Ramos (cell line): ENCODE measurements at regions not wholly inside any gene's neighbourhood (a gene's known extent, or its start where the extent isn't known, plus 50 kb on each side); places are given as distances from the start of the nearest gene placed in this dataset.
"Not testable (repeated sequence)": the region's sequence is repeated elsewhere in the genome, so short reads cannot be mapped to it uniquely, and the experiment has no call there.

Source experiments
- in situ Hi-C: fragments of 300-500 bp; cut with MboI; formaldehyde crosslinking; loops from one replicate; pipeline ENCODE4 v1.14.3; 2022; ENCODE audit warnings: low sequenced_read_pairs; ENCODE audit not compliant: unreplicated experiment

DNA sequence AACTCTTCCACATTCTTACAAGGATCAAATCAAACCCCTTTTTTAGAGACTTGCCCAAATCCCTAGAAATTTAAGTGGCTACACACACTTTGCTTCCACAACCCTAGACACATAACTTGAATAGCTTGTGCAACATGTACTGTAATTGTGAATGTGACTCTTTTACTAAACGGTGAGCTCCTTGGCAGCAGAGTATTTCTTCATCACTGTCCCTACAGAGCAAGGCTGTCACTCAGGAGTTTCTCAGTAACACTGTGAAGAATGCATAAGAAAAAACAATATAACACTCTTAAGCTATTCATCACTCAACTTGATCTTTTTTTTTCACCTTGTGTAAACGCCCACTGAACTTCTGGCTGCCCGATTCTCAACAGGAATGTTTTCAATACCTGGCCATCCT, 53.8 kb upstream of the ADAMTS18 start:
- in situ Hi-C loops: no loop called here

DNA sequence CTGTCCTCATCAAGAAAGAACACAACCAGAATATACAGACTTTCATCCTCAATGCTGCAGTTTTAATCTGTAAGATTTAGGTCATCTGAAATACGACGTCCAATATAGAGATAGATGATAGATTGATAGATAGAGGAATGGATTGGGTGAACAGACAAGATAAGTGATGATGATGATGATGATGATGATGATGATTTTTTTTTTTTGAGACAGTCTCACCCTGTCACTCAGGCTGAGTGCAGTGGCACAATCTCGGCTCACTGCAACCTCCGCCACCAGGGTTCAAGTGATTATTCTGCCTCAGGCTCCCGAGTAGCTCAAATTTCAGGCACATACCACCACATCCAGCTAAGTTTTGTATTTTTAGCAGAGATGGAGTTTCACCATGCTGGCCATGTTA, 56.3 kb upstream of the ADAMTS18 start:
- in situ Hi-C loops: no loop called here

DNA sequence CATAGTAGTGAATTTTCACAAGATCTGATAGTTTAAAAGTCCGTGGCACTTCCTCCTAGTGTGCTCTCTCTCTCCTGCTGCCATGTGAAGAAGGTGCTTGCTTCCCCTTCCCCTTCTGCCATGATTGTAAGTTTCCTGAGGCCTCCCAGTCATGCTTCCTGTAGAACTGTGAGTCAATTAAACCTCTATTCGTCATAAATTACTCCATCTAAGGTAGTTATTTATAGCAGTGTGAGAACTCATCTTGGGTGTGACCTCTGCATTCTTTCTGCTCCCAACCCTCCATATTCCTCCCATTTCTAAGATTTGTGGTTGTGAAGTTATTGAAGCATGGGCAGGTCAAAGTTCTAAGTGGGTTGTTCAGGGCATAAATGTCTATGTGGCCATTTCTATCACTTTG, 62.1 kb upstream of the ADAMTS18 start:
- in situ Hi-C loops: no loop called here

DNA sequence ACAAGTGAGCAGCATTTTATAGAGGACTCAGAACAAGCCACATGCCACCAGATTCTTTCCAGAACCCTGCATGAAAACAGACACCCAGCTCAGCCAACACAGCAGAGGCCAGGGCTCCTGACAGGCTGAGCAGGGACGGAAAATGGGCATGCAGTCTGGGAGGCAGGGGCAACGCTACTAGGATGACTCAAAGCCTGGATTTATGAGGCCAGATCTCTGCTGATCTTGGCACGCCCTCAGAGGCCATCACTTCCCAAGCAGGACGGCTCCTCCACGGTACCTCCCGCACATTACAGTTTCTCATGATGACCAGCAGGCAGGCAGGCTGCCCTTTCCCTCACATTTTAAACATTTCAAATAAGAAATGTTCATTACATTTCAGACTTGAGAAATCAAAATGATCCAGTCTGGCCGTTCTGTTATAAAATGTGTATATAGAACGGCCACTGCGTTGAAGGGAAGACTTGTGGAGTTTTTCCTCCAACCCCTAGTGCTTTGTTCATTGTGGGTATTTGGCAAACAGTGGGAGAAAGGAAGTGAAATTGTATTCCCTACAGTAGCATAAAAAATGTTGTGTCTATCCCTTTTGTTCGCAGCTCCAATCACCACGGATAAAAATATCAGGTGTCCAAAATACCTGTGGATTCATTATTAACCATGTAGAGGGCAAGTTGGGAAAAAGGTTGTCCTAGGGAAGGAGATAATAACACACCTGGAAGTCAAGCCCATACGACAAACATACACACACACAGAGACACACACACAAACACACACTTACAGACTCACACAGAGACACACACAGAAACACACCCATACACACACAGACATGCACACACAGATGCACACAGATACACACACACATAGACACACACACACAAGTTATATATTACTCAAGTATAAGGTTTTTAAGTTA, 64.8 kb upstream of the ADAMTS18 start:
- in situ Hi-C loops: no loop called here

DNA sequence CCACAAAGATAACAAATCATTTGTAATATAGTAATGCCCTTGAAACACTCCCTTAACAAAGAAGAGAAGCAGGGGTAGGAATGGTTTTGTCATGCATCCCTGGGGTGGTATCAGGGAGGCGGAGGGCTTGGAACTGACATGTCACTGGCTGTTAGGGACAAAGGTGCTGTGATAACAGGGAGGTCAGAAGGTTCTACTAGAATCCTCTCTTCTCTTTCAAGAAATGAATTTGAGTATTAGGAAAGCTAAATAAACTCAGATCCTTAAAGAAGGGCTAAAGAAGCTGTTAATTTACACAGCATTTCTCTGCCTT, 65.4 kb upstream of the ADAMTS18 start:
- in situ Hi-C loops: no loop called here

DNA sequence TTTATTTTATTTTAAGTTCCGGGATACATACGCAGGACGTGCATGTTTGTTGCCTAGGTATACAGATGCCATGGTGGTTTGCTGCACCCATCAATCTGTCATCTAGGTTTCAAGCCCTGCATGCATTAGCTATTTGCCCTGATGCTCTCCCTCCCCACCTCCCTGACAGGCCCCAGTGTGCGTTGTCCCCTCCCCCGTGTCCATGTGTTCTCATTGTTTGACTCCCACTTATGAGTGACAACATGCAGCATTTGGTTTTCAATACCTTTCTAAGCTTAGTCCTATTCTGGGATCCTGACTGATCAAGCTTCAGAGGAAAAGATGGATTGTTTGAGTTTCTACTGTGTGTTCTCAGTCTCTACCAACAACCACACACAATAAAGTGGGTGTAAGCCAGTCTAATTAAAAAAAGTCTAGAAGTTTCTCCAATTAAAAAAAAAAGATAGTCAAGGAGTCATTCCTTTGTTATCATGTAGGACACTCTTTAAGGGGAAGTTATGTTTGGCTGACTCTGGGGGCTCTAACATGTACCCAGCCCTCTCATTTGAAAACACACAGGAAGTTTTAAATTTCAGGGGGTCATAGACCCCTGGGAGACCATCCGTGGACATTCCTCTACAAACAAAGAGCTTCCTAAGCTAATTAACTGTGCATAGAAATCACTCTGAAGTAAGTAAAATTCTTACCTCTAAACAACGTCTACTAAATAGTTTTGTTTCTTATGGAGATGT, 66.3 kb upstream of the ADAMTS18 start:
- in situ Hi-C loops: no loop called here

DNA sequence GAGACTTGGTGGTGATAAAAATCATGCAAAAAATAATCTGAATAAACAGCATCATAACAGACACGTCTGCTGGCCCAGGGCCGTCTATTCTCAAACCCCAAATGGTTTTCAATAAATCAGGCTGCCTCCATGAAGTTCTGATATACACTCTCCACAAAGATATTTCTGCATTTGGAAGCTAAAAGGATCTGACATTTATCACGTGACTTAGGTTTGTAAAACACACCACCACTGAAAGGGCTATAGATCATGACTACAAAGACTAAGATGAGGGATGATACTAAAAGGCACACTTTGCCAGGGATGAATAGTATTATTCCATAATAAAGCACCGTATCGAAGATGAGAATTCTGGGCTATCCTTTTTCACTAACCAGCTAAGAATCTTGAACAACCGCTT, 67.6 kb upstream of the ADAMTS18 start:
- in situ Hi-C loops: no loop called here

DNA sequence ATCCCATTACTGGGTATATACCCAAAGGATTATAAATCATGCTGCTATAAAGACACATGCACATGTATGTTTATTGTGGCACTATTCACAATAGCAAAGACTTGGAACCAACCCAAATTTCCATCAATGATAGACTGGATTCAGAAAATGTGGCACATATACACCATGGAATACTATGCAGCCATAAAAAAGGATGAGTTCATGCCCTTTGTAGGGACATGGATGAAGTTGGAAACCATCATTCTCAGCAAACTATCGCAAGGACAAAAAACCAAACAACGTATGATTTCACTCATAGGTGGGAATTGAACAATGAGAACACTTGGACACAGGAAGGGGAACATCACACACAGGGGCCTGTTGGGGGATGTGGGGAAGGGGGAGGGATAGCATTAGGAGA, 71.7 kb upstream of the ADAMTS18 start:
- in situ Hi-C loops: not testable (repeated sequence)

DNA sequence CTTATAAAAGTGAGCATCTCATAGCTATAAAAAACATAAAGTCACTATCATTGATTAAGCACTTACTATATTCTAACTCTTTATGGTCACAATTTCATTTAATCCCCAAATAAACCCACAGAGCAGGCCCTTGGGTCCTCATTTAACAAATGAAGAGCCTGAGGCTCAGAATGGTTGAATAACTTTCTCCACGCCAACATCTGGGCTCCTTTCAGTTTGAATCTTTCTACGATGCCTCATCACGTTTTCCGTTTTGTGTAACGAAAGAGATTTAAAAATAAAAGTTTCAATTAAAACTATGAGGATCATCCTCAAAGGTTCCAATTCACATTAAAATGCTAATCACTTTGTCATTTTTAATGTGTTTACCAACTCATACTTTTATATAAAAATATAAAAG, 74.2 kb upstream of the ADAMTS18 start:
- in situ Hi-C loops: no loop called here

DNA sequence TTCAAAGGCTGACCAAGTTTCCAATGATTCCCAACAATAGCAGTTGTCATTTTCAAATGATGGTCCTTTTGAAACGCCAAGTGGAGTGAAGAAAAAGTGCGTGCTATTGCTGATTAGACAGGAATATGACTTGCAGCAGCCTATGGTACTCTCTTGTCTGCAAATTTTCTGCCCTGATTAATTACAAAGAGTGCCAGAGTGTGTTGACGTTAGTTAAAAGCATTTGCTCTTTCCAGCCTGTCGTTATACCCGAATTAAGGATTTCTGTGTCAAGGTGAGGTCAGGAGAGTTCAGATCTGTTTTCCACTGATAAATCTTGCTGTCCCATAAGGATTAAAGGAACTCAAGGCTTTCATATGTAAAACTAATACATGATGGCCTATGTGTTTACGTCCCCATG, 75.0 kb upstream of the ADAMTS18 start:
- in situ Hi-C loops: no loop called here

DNA sequence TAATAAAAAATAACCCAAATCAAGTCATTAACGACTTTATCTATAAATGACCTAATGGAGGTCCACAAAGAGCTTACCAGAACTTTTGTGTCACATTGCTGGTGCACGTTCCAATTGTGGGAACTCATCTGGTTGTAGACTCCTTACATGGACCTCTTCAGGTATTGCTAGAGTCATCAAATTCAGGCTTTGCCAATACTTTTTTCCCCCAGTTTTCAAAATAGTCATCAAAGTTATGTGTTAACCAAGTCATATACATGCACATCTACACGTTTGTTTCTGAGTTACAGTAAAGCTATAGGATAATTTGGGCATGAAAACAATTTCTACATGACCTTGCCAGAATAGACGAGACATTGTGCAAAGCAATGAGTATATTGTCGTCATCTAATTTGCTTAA, 76.2 kb upstream of the ADAMTS18 start:
- in situ Hi-C loops: no loop called here

DNA sequence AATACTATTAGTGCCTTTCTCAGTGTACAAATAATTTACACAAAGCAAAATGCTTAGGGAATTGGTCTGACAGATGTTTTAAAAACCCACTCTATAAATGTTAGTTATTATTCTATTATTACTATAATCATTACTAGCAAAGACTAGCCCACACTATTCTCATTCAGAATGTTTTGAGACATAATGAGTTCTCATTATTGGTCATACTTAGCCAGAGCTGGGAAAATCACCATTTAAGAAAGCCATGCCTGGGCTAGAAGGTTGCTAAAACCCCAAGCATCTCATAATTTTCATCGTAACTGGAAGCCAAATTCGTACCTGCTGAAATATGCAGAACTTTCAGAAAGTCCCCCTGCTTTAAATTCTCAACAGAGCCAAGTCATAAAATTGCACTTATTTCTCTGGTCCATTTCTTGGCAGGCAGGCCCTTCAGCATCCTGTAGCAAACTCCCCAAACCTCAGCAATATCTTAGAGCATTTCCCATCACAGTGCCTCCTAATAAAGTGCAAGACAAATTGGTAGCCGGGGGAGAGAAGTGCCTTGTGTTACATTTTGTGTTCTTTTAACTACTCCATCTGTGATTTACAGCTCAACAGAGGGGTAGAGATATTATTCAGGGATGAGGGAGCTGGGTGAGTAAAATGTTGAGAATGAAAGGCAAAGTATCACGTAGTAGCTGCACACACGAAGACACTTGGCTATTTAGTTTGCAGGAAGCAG, 79.8 kb upstream of the ADAMTS18 start:
- in situ Hi-C loops: no loop called here

DNA sequence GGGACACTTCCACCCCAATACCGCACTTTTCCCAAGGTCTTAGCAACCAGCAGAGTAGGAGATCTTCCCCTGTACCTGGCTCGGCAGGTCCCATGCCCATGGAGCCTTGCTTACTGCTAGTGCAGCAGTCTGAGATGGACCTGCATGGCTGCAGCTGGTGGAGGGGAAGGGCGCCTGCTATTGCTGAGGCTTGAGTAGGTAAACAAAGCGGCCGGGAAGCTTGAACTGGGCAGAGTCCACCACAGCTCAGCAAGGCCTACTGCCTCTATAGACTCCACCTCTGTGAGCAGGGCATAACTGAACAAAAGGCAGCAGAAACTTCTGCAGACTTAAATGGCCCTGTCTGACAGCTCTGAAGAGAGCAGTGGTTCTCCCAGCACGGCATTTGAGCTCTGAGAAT, 90.4 kb upstream of the ADAMTS18 start:
- in situ Hi-C loops: not testable (repeated sequence)

DNA sequence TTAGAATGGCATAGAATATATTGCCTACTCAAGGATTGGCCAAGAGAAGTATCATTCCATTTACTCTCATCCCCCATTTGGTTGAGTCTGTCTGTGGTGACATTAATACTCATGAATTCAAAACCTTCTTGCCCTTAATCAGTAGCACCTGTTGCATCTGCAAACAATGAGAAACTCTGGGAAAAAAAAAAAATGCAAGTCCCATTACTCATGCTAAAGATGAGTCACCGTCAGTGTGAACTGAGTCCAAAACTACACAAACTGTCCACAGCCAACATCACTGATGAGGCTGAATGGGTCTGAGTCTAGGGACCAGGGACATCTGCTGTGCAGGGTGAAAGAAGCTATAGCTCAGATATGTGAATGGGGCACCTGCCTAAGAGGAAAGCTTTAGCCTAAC, 96.9 kb upstream of the ADAMTS18 start:
- in situ Hi-C loops: no loop called here

DNA sequence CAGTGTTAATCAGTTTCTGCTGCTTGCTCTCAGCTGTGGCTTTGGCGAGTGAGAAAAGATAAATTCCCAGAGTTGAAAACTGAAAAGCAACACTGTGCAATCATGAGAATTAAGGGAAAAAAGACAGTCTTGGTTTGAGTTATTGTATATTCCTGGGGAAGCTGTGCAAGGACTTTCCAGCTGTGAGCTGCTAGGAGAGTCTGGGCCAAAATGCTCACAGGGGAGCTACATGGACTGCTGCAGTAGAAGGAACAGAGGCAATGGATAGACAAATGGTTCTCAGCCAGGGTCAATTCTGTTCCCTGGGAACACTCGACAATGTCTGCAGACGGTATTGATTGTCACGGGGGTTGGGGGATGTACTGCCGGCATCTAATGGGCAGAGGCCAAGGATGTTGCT, 102.0 kb upstream of the ADAMTS18 start:
- in situ Hi-C loops: no loop called here

DNA sequence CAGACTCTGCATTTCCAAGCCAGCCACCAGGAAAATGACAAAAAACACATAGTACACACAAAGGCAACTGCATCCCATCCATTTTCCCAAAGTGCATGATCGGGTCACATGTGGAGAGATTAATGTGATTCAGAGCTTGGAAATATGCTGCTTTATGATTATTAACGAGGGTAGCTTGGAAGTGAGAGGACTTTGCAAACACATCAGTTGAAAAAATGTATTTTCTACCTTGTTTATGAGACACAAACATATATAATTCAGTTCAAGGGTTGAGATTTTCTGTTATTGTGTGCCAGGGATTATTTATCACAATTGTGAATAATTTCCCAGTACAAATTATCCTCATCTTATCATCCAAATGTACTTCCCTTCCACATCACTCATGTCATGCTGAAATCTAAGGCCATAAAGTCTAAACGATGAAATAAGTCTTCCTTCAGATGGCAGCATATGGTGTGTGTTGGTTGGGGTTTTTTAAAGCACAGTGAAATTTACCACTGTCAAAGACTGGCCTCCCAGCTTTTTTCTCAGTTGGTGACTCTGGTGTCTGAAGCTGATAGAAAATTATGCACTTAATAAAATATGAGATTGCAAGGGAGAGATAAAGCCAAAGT, 104.7 kb upstream of the ADAMTS18 start:
- in situ Hi-C loops: no loop called here

DNA sequence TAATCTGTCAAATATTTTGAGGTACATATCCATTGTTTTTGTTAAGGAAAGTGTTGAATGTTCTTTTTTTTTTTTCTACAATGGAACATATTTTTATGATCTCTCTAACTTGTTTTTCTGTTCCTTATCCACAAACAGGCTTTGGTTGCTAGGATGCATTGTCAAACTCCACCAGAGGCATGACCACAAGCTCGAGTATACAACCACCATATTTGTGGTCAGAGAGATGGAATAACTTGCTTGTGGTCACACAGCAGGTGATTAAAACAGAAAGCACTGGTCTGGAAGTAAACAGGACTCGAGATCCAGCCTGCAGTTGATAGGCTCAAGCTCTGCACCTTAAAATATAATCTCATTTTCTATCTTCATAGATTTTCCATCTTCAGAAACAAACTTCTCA, 105.8 kb upstream of the ADAMTS18 start:
- in situ Hi-C loops: no loop called here

DNA sequence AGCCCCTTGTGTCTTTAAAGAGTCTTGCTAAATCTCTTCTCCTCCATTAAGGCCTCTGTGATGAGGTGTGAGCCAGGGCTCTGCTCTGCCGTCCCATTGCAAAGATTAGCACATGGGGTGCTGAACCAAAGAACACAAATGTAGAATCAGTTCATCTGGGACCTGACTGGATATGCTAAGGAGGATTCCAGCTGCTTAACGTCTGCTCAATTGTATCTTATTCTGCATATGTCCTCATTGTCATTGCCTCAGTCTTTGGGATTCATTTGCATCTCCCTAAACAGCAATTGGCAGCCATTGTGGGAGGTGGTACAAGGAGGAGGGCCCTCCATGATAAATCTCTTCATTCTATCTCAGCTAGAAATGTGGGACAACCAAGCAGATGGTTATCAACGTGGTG, 106.3 kb upstream of the ADAMTS18 start:
- in situ Hi-C loops: no loop called here

DNA sequence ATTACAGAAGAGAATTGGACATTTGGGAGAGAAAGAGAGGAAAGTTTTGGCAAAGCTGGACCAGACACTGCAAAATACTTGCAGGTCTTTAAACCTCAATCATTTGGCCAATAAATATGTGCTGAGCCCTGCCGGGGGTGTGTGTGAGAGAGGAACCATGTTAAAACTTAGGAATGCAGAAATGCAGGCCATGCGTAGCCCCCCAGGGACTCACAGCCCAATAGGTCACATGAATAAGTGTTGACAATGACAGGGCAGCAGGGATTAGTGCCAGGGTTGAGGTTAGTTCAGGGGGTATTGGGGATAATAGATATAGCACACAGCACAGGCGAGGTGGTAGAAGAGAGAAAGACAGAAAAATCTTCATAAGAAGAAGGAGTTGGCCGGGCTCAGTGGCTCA, 113.3 kb upstream of the ADAMTS18 start:
- in situ Hi-C loops: no loop called here

DNA sequence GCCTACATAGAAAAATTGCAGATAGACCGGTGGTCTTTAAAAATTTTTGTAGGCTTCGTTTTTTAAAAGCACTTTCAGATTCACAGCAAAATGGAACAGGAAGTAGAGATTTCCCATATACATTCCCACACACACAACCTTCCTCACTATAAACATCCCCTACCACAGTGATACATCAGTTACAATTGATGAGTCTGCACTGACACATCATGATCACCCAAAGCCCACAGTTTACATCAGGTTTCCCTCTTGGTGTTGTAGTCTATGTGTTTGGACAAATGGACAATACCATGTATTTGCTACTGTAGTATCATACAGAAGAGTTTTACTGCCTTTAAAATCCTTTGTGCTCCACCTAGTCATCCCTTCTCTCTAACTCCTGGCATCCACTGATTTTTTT, 113.9 kb upstream of the ADAMTS18 start:
- in situ Hi-C loops: no loop called here

DNA sequence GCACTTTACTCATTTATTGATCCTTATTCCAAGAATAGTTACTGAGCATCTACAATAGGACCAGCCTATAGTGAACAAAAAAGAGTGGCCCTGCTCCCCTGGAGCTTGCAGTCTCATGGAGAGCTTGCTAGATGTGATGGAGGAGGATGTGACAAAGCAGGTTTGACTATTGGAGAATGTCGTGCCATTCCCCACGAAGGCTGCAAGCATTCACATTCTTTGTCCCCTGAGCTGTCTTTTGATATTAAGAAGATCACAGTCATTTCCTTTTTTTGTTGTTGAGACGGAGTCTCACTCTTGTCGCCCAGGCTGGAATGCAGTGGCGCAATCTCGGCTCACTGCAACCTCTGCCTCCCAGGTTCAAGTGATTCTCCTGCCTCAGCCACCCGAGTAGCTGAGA, 115.0 kb upstream of the ADAMTS18 start:
- in situ Hi-C loops: no loop called here
